ENCODE measurements at regions not wholly inside any gene's neighbourhood (a gene's known extent, or its start where the extent isn't known, plus 50 kb on each side); places are given as distances from the start of the nearest gene placed in this dataset.

DNA sequence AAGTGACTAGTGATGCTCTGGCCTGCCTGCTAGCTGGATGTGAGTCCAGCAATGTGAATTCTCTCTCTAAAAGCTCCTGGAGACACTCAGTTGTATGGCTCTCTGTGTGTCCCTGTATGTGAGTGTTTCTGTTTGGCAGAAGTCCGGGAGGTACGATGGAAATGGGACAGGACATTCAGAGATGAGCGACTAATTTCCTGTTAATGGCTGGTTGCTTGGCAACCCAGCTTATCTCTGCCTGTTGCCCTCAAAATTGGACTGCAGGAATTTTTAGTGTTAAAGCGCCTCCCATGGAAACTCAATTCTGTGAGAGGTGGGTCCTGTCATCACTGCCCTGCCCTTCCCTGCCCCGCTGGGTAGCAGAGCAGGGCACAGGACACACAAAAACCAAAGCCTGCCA, 136.8 kb upstream of the LRFN2 start:
- H3F3A ChIP-seq (ENCODE audit: insufficient read depth, low read length), result no peaks in the 10 kb centered on the region
- H3K4me3 ChIP-seq (ENCODE audit: low read depth, low read length, poor library complexity, severe bottlenecking), result no peak overlapping the region
- no peaks in the 10 kb centered on the region for H3K9me2 ChIP-seq (ENCODE audit: low read depth, low read length)
- H3K9me3 ChIP-seq (ENCODE audit: low read length), result no peaks in the 10 kb centered on the region
- no peaks in the 10 kb centered on the region for H3K27me3 ChIP-seq (ENCODE audit: insufficient read depth, low read length)
- TF ChIP-seq, protein P1, sequence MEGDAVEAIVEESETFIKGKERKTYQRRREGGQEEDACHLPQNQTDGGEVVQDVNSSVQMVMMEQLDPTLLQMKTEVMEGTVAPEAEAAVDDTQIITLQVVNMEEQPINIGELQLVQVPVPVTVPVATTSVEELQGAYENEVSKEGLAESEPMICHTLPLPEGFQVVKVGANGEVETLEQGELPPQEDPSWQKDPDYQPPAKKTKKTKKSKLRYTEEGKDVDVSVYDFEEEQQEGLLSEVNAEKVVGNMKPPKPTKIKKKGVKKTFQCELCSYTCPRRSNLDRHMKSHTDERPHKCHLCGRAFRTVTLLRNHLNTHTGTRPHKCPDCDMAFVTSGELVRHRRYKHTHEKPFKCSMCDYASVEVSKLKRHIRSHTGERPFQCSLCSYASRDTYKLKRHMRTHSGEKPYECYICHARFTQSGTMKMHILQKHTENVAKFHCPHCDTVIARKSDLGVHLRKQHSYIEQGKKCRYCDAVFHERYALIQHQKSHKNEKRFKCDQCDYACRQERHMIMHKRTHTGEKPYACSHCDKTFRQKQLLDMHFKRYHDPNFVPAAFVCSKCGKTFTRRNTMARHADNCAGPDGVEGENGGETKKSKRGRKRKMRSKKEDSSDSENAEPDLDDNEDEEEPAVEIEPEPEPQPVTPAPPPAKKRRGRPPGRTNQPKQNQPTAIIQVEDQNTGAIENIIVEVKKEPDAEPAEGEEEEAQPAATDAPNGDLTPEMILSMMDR (IDR thresholded peaks at IDR 0.05; ENCODE audit: low read length), result no peak
- H2AFZ ChIP-seq (ENCODE audit: low read length), result no peak overlapping the region
- no peaks in the 10 kb centered on the region for H3K36me3 ChIP-seq (ENCODE audit: insufficient read depth, low read length)
- no peak overlapping the region for H3K9ac ChIP-seq (ENCODE audit: low read length)
- H3K4me2 ChIP-seq (ENCODE audit: low read length), result no peak overlapping the region
- no peak overlapping the region for H3K27ac ChIP-seq (ENCODE audit: low read depth, low read length, poor library complexity, severe bottlenecking)
- H3K4me1 ChIP-seq (ENCODE audit: insufficient read depth, low read length, severe bottlenecking), result peaks cover 11% of the 10 kb centered on the region
- H4K20me1 ChIP-seq (ENCODE audit: insufficient read depth, low read length), result no peaks in the 10 kb centered on the region
- H3K79me2 ChIP-seq (ENCODE audit: insufficient read depth, low read length), result no peaks in the 10 kb centered on the region

DNA sequence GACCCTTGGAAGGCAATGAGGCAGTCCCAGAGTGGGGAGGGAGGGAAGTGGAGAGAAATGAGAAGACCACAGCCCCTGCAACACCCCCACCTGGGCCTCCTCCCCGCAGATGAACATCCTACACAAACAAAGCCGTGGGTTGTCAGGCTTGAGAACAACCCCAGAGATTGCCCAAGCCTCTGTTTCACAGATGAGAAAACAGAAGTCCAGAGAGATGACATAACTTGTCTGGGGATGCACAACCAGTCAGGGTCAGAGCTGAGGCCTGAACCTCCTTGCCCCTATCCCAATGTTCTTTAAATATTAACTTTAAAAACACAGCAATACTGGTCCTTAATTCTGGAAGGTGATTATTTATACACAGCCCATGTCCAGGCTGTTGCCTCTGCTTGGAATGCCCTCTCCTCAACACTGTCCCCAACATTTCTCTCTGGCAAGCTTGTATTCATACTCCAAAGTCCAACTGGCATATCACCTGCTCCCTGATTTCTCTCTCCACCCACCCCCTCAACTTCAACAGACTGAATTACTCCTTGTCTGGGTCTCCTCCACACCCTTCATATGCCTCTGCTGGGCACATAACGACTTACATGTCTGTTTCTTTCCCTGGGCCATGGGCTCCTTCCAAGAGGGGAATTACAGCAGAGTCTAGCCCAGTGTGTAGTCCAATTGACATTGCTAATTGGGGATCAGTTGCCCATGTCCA, 135.5 kb upstream of the LRFN2 start:
- H3K4me3 ChIP-seq (ENCODE audit: low read depth, low read length, poor library complexity, severe bottlenecking), result no peak overlapping the region
- H2AFZ ChIP-seq (ENCODE audit: low read length), result no peak overlapping the region
- TF ChIP-seq, protein P1 (IDR thresholded peaks at IDR 0.05; ENCODE audit: low read length), result no peak
- TF ChIP-seq EZH2 (IDR thresholded peaks at IDR 0.05; ENCODE audit: borderline replicate concordance, low read length), result no peak
- no peak overlapping the region for H3K4me2 ChIP-seq (ENCODE audit: low read length)
- H3K27me3 ChIP-seq (ENCODE audit: insufficient read depth, low read length), result no peaks in the 10 kb centered on the region
- H3K27ac ChIP-seq (ENCODE audit: low read depth, low read length, poor library complexity, severe bottlenecking), result no peak overlapping the region
- H3K79me2 ChIP-seq (ENCODE audit: insufficient read depth, low read length), result no peaks in the 10 kb centered on the region
- H3K36me3 ChIP-seq (ENCODE audit: insufficient read depth, low read length), result no peaks in the 10 kb centered on the region
- H3K9me3 ChIP-seq (ENCODE audit: low read length), result no peaks in the 10 kb centered on the region
- H3K9me2 ChIP-seq (ENCODE audit: low read depth, low read length), result no peaks in the 10 kb centered on the region
- no peak overlapping the region for H3K9ac ChIP-seq (ENCODE audit: low read length)
- H4K20me1 ChIP-seq (ENCODE audit: insufficient read depth, low read length), result no peaks in the 10 kb centered on the region
- H3F3A ChIP-seq (ENCODE audit: insufficient read depth, low read length), result no peaks in the 10 kb centered on the region
- peaks cover 11% of the 10 kb centered on the region for H3K4me1 ChIP-seq (ENCODE audit: insufficient read depth, low read length, severe bottlenecking)

DNA sequence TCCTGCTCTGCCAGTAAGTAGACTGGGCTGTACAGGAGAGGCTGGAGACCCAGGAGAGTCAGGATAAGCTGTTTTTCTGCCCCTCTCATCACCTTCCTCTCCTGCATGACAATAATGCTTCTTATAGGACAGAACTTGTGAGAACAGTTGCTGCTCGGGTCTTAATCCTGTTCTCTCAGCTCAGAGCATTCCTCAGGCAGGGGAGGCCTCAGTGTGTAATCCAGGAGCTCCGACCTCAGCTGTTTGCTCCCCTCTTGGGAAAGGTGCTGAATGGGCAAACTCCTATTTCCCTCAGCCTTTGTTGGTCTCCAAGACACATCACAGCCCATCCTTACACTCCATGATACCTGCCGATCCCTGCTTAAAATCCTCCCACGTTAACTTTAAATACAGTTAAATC, 134.9 kb upstream of the LRFN2 start:
- Histone ChIP-seq H3K4me2 (ENCODE audit: low read length) (no peak overlapping the region), H3K36me3 (ENCODE audit: insufficient read depth, low read length) (no peaks in the 10 kb centered on the region), H2AFZ (ENCODE audit: low read length) (no peak overlapping the region), H4K20me1 (ENCODE audit: insufficient read depth, low read length) (no peaks in the 10 kb centered on the region), H3K79me2 (ENCODE audit: insufficient read depth, low read length) (no peaks in the 10 kb centered on the region), H3K9me2 (ENCODE audit: low read depth, low read length) (no peaks in the 10 kb centered on the region), H3K27ac (ENCODE audit: low read depth, low read length, poor library complexity, severe bottlenecking) (no peak overlapping the region), H3F3A (ENCODE audit: insufficient read depth, low read length) (no peaks in the 10 kb centered on the region), H3K4me1 (ENCODE audit: insufficient read depth, low read length, severe bottlenecking) (peaks cover 11% of the 10 kb centered on the region), H3K9me3 (ENCODE audit: low read length) (no peaks in the 10 kb centered on the region), H3K4me3 (ENCODE audit: low read depth, low read length, poor library complexity, severe bottlenecking) (no peak overlapping the region), H3K27me3 (ENCODE audit: insufficient read depth, low read length) (no peaks in the 10 kb centered on the region), H3K9ac (ENCODE audit: low read length) (no peak overlapping the region)
- TF ChIP-seq, protein P1 (IDR thresholded peaks at IDR 0.05; ENCODE audit: low read length), result no peak
- no peak for TF ChIP-seq EZH2 (IDR thresholded peaks at IDR 0.05; ENCODE audit: borderline replicate concordance, low read length)
